GM23338 (cell line): ENCODE measurements at regions not wholly inside any gene's neighbourhood (a gene's known extent, or its start where the extent isn't known, plus 50 kb on each side); places are given as distances from the start of the nearest gene placed in this dataset.

ENCODE experiments used
- ATAC-seq: fragments of 200-7000 bp; cut with Tn5 transposase; 3 replicates; pipeline ENCODE4 v1.9.1; 2020
- DNase-seq: peaks from one replicate; pipeline ENCODE4 v3.0.0-alpha.2; 2015; ENCODE audit warnings: low spot score
- H2AFZ ChIP-seq: fragments of 200-600 bp; sonication (generic); 2 replicates; pipeline ENCODE4 v1.8.0; 2016; ENCODE audit warnings: antibody characterized with exemption, mild to moderate bottlenecking, moderate library complexity
- H3F3A ChIP-seq: fragments of 200-600 bp; sonication (generic); replicated peaks from 2 replicates; pipeline ENCODE4 v1.8.0; 2017; ENCODE audit warnings: antibody characterized with exemption, mixed run types, low read depth
- H3K27ac ChIP-seq: fragments of 200-600 bp; sonication (generic); 2 replicates; pipeline ENCODE4 v1.6.1; 2016; ENCODE audit warnings: low read depth
- H3K27me3 ChIP-seq: fragments of 200-600 bp; sonication (generic); 2 replicates; pipeline ENCODE4 v1.8.0; 2016; ENCODE audit warnings: mild to moderate bottlenecking, mixed run types, moderate library complexity; ENCODE audit not compliant: insufficient read depth
- H3K36me3 ChIP-seq: fragments of 200-600 bp; sonication (generic); 2 replicates; pipeline ENCODE4 v1.8.0; 2016; ENCODE audit warnings: mild to moderate bottlenecking; ENCODE audit not compliant: insufficient read depth
- H3K4me1 ChIP-seq: fragments of 200-600 bp; sonication (generic); 2 replicates; pipeline ENCODE4 v1.8.0; 2016; ENCODE audit warnings: mild to moderate bottlenecking, moderate library complexity; ENCODE audit not compliant: insufficient read depth
- H3K4me2 ChIP-seq: fragments of 200-600 bp; sonication (generic); 2 replicates; pipeline ENCODE4 v1.7.1; 2017; ENCODE audit warnings: mixed run types
- H3K4me3 ChIP-seq: fragments of 200-600 bp; sonication (generic); 2 replicates; pipeline ENCODE4 v1.6.1; 2016; ENCODE audit warnings: mixed run types
- H3K79me2 ChIP-seq: fragments of 200-600 bp; sonication (generic); replicated peaks from 2 replicates; pipeline ENCODE4 v1.8.0; 2017; ENCODE audit warnings: mild to moderate bottlenecking; ENCODE audit not compliant: insufficient read depth
- H3K9me2 ChIP-seq: fragments of 200-600 bp; sonication (generic); 2 replicates; pipeline ENCODE4 v1.8.0; 2017; ENCODE audit not compliant: insufficient read depth
- H4K20me1 ChIP-seq: fragments of 200-600 bp; sonication (generic); replicated peaks from 2 replicates; pipeline ENCODE4 v1.8.0; 2017; ENCODE audit warnings: mild to moderate bottlenecking; ENCODE audit not compliant: insufficient read depth
- H3K27ac Mint-ChIP-seq: 2 replicates; pipeline ENCODE4 v1.8.0; 2020; ENCODE audit warnings: inconsistent platforms, mild to moderate bottlenecking, moderate library complexity, mixed read lengths
- H3K27me3 Mint-ChIP-seq: 3 replicates; pipeline ENCODE4 v1.8.0; 2022; ENCODE audit warnings: low read depth, mild to moderate bottlenecking, moderate library complexity, mixed read lengths, inconsistent platforms; ENCODE audit not compliant: insufficient read depth, poor library complexity
- H3K36me3 Mint-ChIP-seq: 3 replicates; pipeline ENCODE4 v1.8.0; 2021; ENCODE audit warnings: low read depth, mild to moderate bottlenecking, inconsistent platforms, moderate library complexity, mixed read lengths
- H3K4me1 Mint-ChIP-seq: 3 replicates; pipeline ENCODE4 v1.8.0; 2020; ENCODE audit warnings: mild to moderate bottlenecking, inconsistent platforms, mixed read lengths
- H3K4me3 Mint-ChIP-seq: 3 replicates; pipeline ENCODE4 v1.8.0; 2021; ENCODE audit warnings: moderate library complexity, mild to moderate bottlenecking, inconsistent platforms, mixed read lengths
- H3K9me3 Mint-ChIP-seq: 3 replicates; pipeline ENCODE4 v1.8.0; 2020; ENCODE audit warnings: moderate library complexity, mild to moderate bottlenecking, inconsistent platforms, mixed read lengths
- CREB1 ChIP-seq: fragments of 250-450 bp; sonication (Bioruptor Pico); IDR thresholded peaks from 2 replicates; pipeline ENCODE4 v1.5.0; 2020; ENCODE audit warnings: low read depth, mild to moderate bottlenecking, moderate library complexity
- EZH2 ChIP-seq: fragments of 200-600 bp; sonication (generic); IDR thresholded peaks from one replicate; pipeline ENCODE4 v1.8.0; 2017; ENCODE audit warnings: antibody characterized with exemption, mild to moderate bottlenecking, low read depth; ENCODE audit not compliant: unreplicated experiment
- EZH2phosphoT487 ChIP-seq: fragments of 200-600 bp; sonication (generic); IDR thresholded peaks from one replicate; pipeline ENCODE4 v1.8.1; 2018; ENCODE audit warnings: antibody characterized with exemption; ENCODE audit not compliant: unreplicated experiment
- JUNB ChIP-seq: IDR thresholded peaks from one replicate; pipeline ENCODE4 v1.6.1; 2016; ENCODE audit warnings: antibody characterized with exemption; ENCODE audit not compliant: unreplicated experiment
- NANOG ChIP-seq: IDR thresholded peaks from 2 replicates; pipeline ENCODE4 v1.6.1; 2016; ENCODE audit warnings: antibody characterized with exemption, borderline replicate concordance
- POLR2AphosphoS5 ChIP-seq: IDR thresholded peaks from 2 replicates; pipeline ENCODE4 v1.6.1; 2016; ENCODE audit warnings: antibody characterized with exemption, low read depth
- STAT1 ChIP-seq: IDR thresholded peaks from one replicate; pipeline ENCODE4 v1.6.1; 2016; ENCODE audit warnings: antibody characterized with exemption; ENCODE audit not compliant: unreplicated experiment
- ZNF114 ChIP-seq: fragments of 250-450 bp; sonication (Bioruptor Pico); IDR thresholded peaks from 2 replicates; pipeline ENCODE4 v1.5.0; 2020; ENCODE audit warnings: mild to moderate bottlenecking, moderate library complexity
- ZNF331 ChIP-seq: fragments of 250-450 bp; sonication (Bioruptor Pico); IDR thresholded peaks from 2 replicates; pipeline ENCODE4 v1.5.0; 2020; ENCODE audit warnings: low read depth, mild to moderate bottlenecking, moderate library complexity
- ZNF462 ChIP-seq: fragments of 250-450 bp; sonication (Bioruptor Pico); IDR thresholded peaks from 2 replicates; pipeline ENCODE4 v1.5.0; 2020; ENCODE audit warnings: mild to moderate bottlenecking, moderate library complexity
- TF ChIP-seq, protein P1 (sequence below): IDR thresholded peaks from 2 replicates; pipeline ENCODE4 v1.6.1; 2016; ENCODE audit warnings: antibody characterized with exemption
- TF ChIP-seq, protein P2 (sequence below), 2 experiments: fragments of 200-600 bp in 1 of 2; sonication (generic) in 1 of 2; conservative IDR thresholded peaks; 2 replicates each; pipeline versions ENCODE4 v1.5.1 to v1.6.1; 2016 to 2017; ENCODE audit warnings: antibody characterized with exemption in 2 of 2, low read depth in 2 of 2, mild to moderate bottlenecking in 2 of 2, moderate library complexity in 1 of 2
- TF ChIP-seq, protein P3 (sequence below): IDR thresholded peaks from one replicate; pipeline ENCODE4 v1.6.1; 2018; ENCODE audit warnings: antibody characterized with exemption; ENCODE audit not compliant: unreplicated experiment

GRCh38 chr12:131482686-131483085 lies 228.2 kb upstream of the SFSWAP start:
- Mint-ChIP-seq H3K27ac (no peak overlapping the region), H3K36me3 (no peaks in the 10 kb centered on the region), H3K27me3 (no peaks in the 10 kb centered on the region), H3K4me3 (no peak overlapping the region), H3K4me1 (no peaks in the 10 kb centered on the region), H3K9me3 (no peaks in the 10 kb centered on the region)
- TF ChIP-seq ZNF331 (CRISPR knock-in tag) (no peak), STAT1 (no peak), JUNB (no peak), NANOG (no peak), POLR2AphosphoS5 (no peak), ZNF462 (no peak), EZH2phosphoT487 (no peak), ZNF114 (CRISPR knock-in tag) (no peak), EZH2 (no peak), CREB1 (CRISPR knock-in tag) (no peak)
- TF ChIP-seq, protein P1, sequence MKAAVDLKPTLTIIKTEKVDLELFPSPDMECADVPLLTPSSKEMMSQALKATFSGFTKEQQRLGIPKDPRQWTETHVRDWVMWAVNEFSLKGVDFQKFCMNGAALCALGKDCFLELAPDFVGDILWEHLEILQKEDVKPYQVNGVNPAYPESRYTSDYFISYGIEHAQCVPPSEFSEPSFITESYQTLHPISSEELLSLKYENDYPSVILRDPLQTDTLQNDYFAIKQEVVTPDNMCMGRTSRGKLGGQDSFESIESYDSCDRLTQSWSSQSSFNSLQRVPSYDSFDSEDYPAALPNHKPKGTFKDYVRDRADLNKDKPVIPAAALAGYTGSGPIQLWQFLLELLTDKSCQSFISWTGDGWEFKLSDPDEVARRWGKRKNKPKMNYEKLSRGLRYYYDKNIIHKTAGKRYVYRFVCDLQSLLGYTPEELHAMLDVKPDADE = no peak
- TF ChIP-seq, protein P2, sequence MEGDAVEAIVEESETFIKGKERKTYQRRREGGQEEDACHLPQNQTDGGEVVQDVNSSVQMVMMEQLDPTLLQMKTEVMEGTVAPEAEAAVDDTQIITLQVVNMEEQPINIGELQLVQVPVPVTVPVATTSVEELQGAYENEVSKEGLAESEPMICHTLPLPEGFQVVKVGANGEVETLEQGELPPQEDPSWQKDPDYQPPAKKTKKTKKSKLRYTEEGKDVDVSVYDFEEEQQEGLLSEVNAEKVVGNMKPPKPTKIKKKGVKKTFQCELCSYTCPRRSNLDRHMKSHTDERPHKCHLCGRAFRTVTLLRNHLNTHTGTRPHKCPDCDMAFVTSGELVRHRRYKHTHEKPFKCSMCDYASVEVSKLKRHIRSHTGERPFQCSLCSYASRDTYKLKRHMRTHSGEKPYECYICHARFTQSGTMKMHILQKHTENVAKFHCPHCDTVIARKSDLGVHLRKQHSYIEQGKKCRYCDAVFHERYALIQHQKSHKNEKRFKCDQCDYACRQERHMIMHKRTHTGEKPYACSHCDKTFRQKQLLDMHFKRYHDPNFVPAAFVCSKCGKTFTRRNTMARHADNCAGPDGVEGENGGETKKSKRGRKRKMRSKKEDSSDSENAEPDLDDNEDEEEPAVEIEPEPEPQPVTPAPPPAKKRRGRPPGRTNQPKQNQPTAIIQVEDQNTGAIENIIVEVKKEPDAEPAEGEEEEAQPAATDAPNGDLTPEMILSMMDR (conservative IDR thresholded peaks at IDR 0.05; ENCODE audit: low read depth in 2 of 2) = no peak
- TF ChIP-seq, protein P3, sequence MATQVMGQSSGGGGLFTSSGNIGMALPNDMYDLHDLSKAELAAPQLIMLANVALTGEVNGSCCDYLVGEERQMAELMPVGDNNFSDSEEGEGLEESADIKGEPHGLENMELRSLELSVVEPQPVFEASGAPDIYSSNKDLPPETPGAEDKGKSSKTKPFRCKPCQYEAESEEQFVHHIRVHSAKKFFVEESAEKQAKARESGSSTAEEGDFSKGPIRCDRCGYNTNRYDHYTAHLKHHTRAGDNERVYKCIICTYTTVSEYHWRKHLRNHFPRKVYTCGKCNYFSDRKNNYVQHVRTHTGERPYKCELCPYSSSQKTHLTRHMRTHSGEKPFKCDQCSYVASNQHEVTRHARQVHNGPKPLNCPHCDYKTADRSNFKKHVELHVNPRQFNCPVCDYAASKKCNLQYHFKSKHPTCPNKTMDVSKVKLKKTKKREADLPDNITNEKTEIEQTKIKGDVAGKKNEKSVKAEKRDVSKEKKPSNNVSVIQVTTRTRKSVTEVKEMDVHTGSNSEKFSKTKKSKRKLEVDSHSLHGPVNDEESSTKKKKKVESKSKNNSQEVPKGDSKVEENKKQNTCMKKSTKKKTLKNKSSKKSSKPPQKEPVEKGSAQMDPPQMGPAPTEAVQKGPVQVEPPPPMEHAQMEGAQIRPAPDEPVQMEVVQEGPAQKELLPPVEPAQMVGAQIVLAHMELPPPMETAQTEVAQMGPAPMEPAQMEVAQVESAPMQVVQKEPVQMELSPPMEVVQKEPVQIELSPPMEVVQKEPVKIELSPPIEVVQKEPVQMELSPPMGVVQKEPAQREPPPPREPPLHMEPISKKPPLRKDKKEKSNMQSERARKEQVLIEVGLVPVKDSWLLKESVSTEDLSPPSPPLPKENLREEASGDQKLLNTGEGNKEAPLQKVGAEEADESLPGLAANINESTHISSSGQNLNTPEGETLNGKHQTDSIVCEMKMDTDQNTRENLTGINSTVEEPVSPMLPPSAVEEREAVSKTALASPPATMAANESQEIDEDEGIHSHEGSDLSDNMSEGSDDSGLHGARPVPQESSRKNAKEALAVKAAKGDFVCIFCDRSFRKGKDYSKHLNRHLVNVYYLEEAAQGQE = no peak
- no peaks in the 10 kb centered on the region for H3F3A ChIP-seq
- H3K4me1 ChIP-seq = no peaks in the 10 kb centered on the region
- H3K4me2 ChIP-seq = no peak overlapping the region
- DNase-seq (no peak), ATAC-seq (no peak)
- H3K27me3 ChIP-seq = no peaks in the 10 kb centered on the region
- no peaks in the 10 kb centered on the region; the same call in 1 of the 2 replicates for H3K36me3 ChIP-seq
- H4K20me1 ChIP-seq = no peaks in the 10 kb centered on the region
- H3K4me3 ChIP-seq = no peak overlapping the region
- H3K27ac ChIP-seq = no peak overlapping the region
- H2AFZ ChIP-seq = no peak overlapping the region
- H3K9me2 ChIP-seq = no peaks in the 10 kb centered on the region
- no peaks in the 10 kb centered on the region for H3K79me2 ChIP-seq
